AG04449 (cell line): ENCODE measurements at regions not wholly inside any gene's neighbourhood (a gene's known extent, or its start where the extent isn't known, plus 50 kb on each side); places are given as distances from the start of the nearest gene placed in this dataset.
"Not testable (repeated sequence)": the region's sequence is repeated elsewhere in the genome, so short reads cannot be mapped to it uniquely, and the experiment has no call there.

Experiments used
- CTCF ChIA-PET: fragments of 350-600 bp; formaldehyde crosslinking; extraction: SDS; loops from one replicate; lab custom pipeline; 2021; ENCODE audit warnings: antibody characterized with exemption; lab: Yijun Ruan, JAX
- POLR2A ChIA-PET: fragments of 400-600, 350-600 bp; formaldehyde crosslinking; extraction: SDS; loops from one replicate; lab custom pipeline; 2020; ENCODE audit warnings: antibody characterized with exemption, inconsistent platforms; lab: Yijun Ruan, JAX
- DNase-seq: peaks from one replicate; pipeline ENCODE4 v3.0.0-alpha.2; 2010; ENCODE audit warnings: low read depth, low spot score
- H3K4me3 ChIP-seq: 2 replicates; pipeline ENCODE4 v1.5.1; 2011; ENCODE audit warnings: low read depth, mild to moderate bottlenecking, control low read depth, low read length
- TF ChIP-seq, protein P1 (sequence below): IDR thresholded peaks from one replicate; pipeline ENCODE4 v1.5.1; 2011; ENCODE audit warnings: mild to moderate bottlenecking, moderate library complexity, low read length, control low read depth, inconsistent platforms; ENCODE audit not compliant: insufficient read depth; ENCODE audit errors: missing control alignments

DNA sequence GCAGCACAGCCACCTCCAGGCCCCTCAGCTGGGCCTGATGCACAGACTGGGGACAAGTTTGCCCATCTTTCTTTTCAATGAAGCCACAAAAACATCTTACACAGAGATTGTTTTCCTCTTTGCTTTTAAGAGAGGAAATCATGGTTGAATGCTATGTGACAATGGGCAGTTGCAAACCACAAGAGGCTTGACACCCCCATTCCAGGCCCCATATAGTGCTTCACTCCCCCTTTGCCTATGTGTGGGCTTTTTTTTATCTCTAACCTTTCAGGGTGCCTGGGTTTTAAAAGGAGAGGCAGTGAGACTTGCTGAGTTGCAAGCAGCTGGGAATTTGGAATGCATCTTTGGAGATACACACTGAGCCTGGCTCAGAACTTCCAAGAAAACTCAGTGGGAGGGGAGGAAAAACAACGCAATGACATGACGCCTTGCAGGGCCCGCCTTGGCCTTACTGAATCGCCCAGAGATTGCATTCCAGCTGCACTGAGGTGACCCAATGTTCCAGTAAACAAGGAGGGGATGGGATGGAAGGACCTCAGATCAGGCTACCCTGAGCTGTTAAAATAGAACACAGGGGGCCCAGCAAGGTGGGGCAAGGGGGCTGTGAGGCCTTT is 145.2 kb upstream of the ZNF648 start:
- POLR2A ChIA-PET = no interaction called here

DNA sequence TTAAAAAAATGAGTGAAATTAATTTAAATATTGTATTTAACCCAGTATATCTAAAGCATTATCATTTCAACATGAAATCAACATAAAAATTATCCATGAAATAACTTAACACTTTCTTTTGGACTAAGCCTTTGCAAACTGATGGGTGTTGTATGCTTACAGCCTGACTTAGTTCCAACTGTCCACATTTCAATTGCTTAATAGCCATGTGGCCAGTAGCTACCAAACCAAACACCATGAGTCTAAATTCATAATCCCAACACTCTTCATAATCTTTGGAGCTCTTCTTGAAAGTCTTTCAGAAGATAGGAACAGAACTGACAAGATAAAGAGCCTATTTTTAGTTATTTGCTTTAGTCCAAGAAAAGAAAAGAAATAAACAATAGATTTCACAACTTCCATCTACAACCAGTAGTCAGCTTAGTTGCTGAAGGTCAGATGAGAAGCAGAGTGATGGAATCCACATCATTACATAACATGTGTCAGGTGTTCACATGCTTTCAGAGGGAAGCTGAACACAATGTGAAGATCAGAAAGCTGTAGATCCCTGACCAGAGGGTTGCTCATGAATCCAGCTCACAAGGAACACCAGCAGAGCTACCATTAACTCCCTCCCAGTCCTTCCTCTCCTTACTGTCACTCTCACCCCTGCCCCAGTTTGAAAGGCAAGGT is 144.0 kb upstream of the ZNF648 start:
- ChIA-PET POLR2A (no interaction called here), CTCF (no interaction called here)
- H3K4me3 ChIP-seq = no peak overlapping the region
- DNase-seq = no peak
- TF ChIP-seq, protein P1, sequence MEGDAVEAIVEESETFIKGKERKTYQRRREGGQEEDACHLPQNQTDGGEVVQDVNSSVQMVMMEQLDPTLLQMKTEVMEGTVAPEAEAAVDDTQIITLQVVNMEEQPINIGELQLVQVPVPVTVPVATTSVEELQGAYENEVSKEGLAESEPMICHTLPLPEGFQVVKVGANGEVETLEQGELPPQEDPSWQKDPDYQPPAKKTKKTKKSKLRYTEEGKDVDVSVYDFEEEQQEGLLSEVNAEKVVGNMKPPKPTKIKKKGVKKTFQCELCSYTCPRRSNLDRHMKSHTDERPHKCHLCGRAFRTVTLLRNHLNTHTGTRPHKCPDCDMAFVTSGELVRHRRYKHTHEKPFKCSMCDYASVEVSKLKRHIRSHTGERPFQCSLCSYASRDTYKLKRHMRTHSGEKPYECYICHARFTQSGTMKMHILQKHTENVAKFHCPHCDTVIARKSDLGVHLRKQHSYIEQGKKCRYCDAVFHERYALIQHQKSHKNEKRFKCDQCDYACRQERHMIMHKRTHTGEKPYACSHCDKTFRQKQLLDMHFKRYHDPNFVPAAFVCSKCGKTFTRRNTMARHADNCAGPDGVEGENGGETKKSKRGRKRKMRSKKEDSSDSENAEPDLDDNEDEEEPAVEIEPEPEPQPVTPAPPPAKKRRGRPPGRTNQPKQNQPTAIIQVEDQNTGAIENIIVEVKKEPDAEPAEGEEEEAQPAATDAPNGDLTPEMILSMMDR = no peak

More for the DNA sequence above, 145.2 kb upstream of the ZNF648 start:
- no peak overlapping the region for H3K4me3 ChIP-seq
- TF ChIP-seq, protein P1 = no peak
- DNase-seq = no peak
- CTCF ChIA-PET = interaction anchor here (1.2 kb wide), 1 partner anchor 63 kb away, joined by 5 read pairs; no protein-coding TSS in a partner anchor

DNA sequence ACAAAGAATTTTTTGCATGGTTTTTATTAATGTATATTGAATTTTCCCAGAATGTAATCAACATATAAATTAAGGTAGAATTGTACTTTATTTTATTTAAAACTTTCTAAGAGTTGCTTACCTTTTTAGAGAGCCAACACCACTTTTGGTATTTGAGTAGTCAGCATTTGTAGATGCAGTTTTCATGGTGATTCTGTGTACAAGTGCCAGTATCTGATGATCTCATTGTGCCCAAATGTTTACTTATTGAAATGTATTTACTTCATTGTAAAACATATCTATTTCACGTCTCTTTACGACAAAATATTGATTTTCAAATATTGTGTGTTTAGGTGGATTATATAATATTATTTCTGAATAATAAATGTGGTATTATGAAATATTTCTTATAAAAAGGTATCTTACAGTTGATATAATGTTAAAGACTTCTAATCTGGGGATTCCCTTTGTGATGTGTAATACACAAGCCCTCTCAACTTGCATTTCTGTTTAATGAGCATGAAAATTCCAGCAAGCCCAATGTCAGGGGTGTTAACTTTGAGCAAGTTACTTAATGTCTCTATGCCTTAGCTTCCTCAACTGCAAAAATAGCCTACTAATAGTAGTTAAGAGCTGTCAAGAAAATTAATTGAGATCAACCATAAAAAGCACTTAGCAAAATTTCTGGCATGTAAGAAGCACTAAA is 141.8 kb upstream of the ZNF648 start:
- DNase-seq = no peak
- ChIA-PET CTCF (interaction anchor here (1.0 kb wide), 1 partner anchor 59 kb away, joined by 3 read pairs; no protein-coding TSS in a partner anchor), POLR2A (no interaction called here)
- TF ChIP-seq, protein P1 = no peak
- no peak overlapping the region for H3K4me3 ChIP-seq

DNA sequence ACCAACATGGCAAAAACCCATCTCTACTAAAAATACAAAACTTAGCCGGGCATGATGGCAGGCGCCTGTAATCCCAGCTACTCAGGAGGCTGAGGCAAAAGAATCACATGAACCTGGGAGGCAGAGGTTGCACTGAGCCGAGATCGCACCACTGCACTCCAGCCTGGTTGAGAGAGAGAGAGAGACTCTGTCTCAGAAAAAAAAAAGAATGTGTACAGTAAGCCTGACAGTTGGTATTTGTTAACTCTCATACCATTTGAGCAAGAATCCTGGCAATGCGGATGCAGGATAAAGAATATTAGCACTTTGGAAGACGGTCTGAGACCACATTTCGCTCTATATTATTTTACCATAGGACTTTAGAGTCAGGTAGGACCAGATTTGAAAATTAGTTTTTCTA is 140.0 kb upstream of the ZNF648 start:
- POLR2A ChIA-PET, H3K4me3 ChIP-seq, DNase-seq: not testable (repeated sequence)
- CTCF ChIA-PET = interaction anchor here (2.9 kb wide), 1 partner anchor 58 kb away, joined by 9 read pairs; no protein-coding TSS in a partner anchor

DNA sequence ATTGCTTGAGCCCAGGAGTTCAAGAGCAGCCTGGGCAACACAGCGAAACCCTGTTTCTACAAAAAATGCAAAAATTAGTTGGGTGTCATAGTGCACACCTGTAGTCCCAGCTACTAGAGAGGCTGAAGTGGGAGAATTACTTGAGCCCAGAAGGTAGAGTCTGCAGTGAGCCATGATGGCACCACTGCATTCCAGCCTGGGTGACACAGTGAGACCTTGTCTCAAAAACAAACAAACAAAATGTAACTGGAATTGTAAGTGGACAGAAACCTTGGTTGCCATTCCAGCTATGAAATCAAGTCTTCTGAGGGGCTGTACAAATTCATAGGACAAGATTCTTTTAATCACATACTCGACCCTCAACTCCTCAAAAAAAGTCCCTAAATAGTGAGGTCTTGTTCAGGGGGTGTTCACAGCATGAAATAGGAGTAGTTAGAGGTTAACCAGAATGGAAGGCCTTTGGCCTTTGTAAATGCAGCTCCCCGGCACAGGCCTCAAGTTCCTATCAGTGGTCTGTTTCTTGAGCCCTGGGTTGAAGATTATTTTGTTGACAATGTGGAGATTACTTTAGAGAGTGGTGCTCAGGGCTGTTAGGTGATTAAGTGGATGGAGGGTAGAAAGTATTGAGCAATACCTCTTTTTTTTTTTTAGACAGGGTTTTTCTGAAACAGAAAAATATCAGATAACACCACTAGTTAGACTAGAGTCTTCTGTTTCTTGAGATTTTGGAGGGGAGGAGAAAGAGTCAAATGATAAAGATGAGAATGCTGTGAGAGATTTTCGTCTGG is 138.7 kb upstream of the ZNF648 start:
- CTCF ChIA-PET = interaction anchor here (2.9 kb wide), 1 partner anchor 57 kb away, joined by 9 read pairs; no protein-coding TSS in a partner anchor
- POLR2A ChIA-PET = no interaction called here
- no peak for DNase-seq
- no peak overlapping the region for H3K4me3 ChIP-seq
- TF ChIP-seq, protein P1 = no peak

DNA sequence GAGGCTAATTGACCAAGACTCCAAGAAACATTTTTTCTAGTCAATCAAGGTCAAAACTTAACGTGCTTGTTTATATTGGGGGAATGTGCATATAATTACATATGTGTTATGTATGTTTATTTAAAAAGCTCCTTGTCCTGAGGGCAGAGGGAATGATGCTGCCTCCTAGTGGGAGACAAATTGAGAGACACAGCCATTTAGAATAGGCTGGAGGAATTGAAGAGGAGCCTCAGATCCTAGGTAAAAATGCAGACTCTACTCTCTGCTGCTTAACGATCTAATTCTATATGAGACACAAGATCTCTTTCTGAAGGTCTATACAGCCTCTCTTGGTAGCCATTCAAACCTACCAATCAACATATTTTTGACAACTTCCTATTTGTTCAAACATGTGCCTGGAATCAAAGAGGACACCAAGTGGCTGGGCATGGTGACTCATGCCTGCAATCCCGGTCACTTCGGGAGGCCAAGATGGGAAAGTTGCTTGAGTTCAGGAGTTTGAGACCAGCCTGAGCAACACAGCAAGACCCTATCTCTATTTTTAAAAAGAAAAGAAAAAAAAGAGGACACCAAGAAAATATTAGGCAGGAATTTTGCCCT is 136.6 kb upstream of the ZNF648 start:
- no peak overlapping the region for H3K4me3 ChIP-seq
- ChIA-PET CTCF (interaction anchor here (3.0 kb wide), 1 partner anchor 55 kb away, joined by 12 read pairs; no protein-coding TSS in a partner anchor), POLR2A (no interaction called here)
- TF ChIP-seq, protein P1 = no peak
- no peak for DNase-seq
